OCI-M2 (cell line): ENCODE measurements at regions not wholly inside any gene's neighbourhood (a gene's known extent, or its start where the extent isn't known, plus 50 kb on each side); places are given as distances from the start of the nearest gene placed in this dataset.

Source experiments
- DNase-seq: peaks from one replicate; lab custom pipeline; 2025; ENCODE audit not compliant: unreplicated experiment; lab: John Stamatoyannopoulos, UW

GRCh38 chr5:107265193-107265592 lies 405.5 kb downstream of the EFNA5 start:
- no peak for DNase-seq

- DNase-seq: no peak
These were observed 407.2 kb downstream of the EFNA5 start for GRCh38 chr5:107263387-107264018.

- no peak for DNase-seq
These were observed 412.7 kb downstream of the EFNA5 start for GRCh38 chr5:107257885-107258520.

GRCh38 chr5:107254902-107255234 lies 415.9 kb downstream of the EFNA5 start:
- no peak for DNase-seq

- no peak for DNase-seq
These were observed 416.4 kb downstream of the EFNA5 start for GRCh38 chr5:107254214-107254901.

DNA sequence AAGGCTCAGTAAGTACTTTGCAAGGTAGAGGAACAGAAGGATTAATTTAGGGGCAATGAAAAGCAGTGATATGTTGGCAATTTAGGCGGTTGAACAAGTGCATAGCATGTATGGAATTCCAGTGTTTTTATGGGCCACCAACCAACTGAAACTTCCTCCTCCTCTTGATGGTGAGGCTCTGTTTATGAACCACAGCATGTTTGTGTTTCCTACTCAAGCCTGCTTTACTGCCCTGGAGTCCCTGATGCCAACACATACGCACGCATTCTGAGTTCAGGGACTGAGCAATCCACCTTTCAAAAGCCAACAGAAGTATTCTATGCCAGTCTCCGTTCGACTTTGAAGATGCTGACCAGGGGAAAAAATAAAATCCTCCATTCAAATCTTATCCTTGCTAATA lies 417.5 kb downstream of the EFNA5 start:
- no peak for DNase-seq

GRCh38 chr5:107251151-107251550 lies 419.6 kb downstream of the EFNA5 start:
- no peak for DNase-seq

DNA sequence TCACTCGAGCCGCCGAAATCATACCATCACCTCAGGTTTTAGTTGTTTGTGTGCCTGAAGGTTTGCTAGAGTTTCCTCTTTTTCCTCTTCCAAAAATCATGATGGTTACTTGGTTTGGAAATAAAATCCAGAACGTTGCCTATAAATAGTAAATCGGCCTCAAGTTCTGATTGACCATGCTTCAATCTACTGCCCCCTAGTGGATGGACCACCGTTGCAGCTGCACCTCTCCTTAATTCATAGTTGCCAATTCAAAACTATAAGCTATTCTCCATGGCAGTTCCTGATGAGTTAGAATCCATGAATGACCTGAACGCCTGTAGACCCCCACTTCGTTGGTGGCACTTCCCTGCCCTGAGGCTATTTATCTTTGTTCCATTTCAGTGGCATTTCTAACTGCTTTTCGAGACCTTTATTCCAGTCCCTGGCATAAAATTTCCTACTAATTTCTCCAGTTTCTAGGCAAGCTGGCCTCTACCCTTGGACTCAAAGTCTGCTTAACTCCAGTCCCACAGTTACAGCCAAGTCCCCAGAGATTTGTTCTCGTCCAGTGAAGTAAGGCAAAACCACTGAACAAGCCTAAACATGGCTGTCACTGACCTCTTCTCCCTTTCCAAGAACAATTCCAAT lies 422.6 kb downstream of the EFNA5 start:
- DNase-seq: no peak

DNA sequence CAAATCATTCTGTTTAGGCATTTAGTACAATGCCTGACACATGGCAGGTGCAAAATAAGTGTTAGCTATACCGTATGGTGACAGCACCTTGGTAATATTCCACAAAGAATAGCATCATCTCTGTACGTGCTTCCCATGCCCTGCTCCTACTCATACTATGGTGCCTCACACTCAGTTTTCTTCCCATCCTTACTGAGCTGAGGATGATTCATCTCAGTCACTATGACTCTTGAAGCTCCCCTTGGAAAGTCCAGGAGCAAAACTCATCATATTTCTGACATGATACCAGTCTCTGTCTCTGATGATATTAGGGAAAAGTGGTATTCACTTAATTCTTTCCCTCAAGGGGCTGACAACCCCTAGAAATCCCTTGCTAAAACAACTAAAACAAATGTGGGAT lies 423.3 kb downstream of the EFNA5 start:
- DNase-seq: no peak

DNA sequence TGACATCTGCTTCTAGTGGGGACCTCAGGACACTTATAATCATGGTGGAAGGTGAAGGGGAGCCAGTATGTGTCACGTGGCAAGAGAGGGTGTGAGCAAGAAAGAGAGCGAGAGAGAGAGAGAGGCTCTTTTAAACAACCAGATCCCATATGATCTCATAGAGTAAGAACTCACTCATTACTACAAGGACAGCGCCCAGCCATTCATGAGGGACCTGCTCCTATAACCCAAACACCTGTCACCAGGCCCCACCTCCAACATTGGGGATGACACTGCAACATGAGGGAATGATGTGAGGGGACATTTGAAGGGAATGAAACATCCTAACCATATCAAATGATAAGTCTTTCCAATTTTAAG lies 427.5 kb downstream of the EFNA5 start:
- no peak for DNase-seq

GRCh38 chr5:107242411-107243219 lies 428.1 kb downstream of the EFNA5 start:
- DNase-seq: no peak

- no peak for DNase-seq
These were observed 428.9 kb downstream of the EFNA5 start for GRCh38 chr5:107241841-107242240.

DNA sequence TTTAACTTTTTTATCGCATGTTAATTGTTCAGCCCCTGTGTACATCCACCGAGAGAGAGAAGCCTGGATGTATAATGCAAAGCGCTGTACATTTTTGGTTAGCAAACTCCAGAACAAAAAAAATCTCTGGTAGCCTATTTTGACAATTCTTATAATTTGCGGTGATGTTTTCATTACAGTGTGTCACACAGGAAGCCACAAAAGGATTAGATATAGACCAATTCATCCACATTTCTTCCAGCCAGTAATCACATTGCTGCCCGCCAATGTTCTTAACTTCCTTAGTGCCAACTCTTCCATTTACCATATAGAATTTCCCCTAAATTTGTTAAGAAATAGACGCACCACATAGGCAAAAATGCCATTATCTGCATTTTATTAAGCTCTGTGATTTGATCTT lies 435.6 kb downstream of the EFNA5 start:
- no peak for DNase-seq

- no peak for DNase-seq
These were observed 437.9 kb downstream of the EFNA5 start for GRCh38 chr5:107232788-107233187.

GRCh38 chr5:107232293-107232692 lies 438.4 kb downstream of the EFNA5 start:
- no peak for DNase-seq

GRCh38 chr5:107231191-107231590 lies 439.5 kb downstream of the EFNA5 start:
- DNase-seq: no peak

GRCh38 chr5:107230367-107230766 lies 440.4 kb downstream of the EFNA5 start:
- no peak for DNase-seq

GRCh38 chr5:107228226-107228625 lies 442.5 kb downstream of the EFNA5 start:
- no peak for DNase-seq

GRCh38 chr5:107224272-107224671 lies 446.5 kb downstream of the EFNA5 start:
- DNase-seq: no peak

DNA sequence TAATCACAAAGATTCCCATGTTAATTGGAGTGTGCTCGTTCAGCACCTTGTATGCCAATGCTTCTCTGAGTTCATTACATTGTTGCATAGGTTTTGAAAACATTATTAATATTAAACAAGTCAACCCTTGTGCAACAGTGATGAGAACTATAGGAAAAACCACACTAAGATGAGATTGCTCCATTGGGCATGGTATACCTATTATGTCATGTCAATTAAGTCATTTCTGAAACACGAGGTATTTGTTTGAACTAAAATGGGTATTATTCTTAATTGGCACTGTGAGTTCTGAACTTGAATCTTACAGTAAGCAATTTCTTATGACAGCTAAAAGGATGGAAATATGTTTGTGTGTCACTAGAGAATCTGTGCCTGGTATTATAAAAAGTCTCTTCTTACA lies 447.7 kb downstream of the EFNA5 start:
- no peak for DNase-seq

DNA sequence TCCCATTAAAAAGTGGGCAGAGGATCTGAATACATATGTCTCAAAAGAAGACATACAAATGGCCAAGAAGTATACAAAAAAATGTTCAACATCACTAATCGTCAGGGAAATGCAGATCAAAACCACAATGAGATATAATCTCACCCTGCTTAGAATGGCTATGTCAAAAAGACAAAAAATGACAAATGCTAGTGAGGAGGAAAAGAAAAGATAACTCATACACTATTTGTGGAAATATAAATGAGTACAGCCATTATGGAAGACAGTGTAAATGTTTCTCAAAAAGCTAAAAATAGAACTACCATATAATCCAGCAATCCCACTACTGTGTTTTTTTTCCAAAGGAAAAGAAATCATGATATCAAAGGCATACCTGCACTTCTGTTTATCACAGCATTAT lies 450.7 kb downstream of the EFNA5 start:
- DNase-seq: no peak
